A549 (cell line): ENCODE measurements at regions not wholly inside any gene's neighbourhood (a gene's known extent, or its start where the extent isn't known, plus 50 kb on each side); places are given as distances from the start of the nearest gene placed in this dataset.

Source experiments
- ATAC-seq, 2 experiments: fragments of 200-7000 bp in 1 of 2; fragments of >200 bp in 1 of 2; cut with Nextera tagmentation in 1 of 2; cut with Tn5 transposase in 1 of 2; 3 replicates each; pipeline versions ENCODE4 v1.8.0 to v1.9.1; 2018 to 2020; ENCODE audit warnings: mild to moderate bottlenecking in 1 of 2, moderate library complexity in 1 of 2
- CTCF ChIA-PET: fragments of 300-600 bp; sonication (Branson Sonifier 250); formaldehyde crosslinking; extraction: SDS; loops from one replicate; lab custom pipeline; 2021; ENCODE audit warnings: antibody characterized with exemption, inconsistent platforms; lab: Yijun Ruan, JAX
- POLR2A ChIA-PET: fragments of 350-600 bp; formaldehyde crosslinking; extraction: SDS; loops from one replicate; lab custom pipeline; 2021; ENCODE audit warnings: antibody characterized with exemption, inconsistent platforms; lab: Yijun Ruan, JAX
- DNase-seq, 2 experiments: peaks; one replicate each; pipeline versions ENCODE4 v3.0.0 to v3.0.0-alpha.2; 2011 to 2016; ENCODE audit warnings: low read depth in 1 of 2, low spot score in 1 of 2
- FAIRE-seq: peaks from 2 replicates; lab custom pipeline; 2011; peaks lifted over from hg19 to GRCh38; lab: Jason Lieb, UNC
- H3K27ac ChIP-seq, 2 experiments: fragments of >200 bp; sonication (Bioruptor Twin); formaldehyde crosslinking; 3 replicates each; pipeline ENCODE4 v1.5.1; 2016 to 2017
- H3K4me1 ChIP-seq: fragments of >200 bp; sonication (Bioruptor Twin); formaldehyde crosslinking; 3 replicates; pipeline ENCODE4 v1.6.1; 2016
- H3K4me2 ChIP-seq: fragments of >200 bp; sonication (Bioruptor Twin); formaldehyde crosslinking; 3 replicates; pipeline ENCODE4 v1.6.1; 2016
- H3K4me3 ChIP-seq: fragments of >200 bp; sonication (Bioruptor Twin); formaldehyde crosslinking; 3 replicates; pipeline ENCODE4 v1.5.1; 2016
- H3K9me3 ChIP-seq: fragments of >200 bp; sonication (Bioruptor Twin); formaldehyde crosslinking; 3 replicates; pipeline ENCODE4 v1.6.1; 2016
- BHLHE40 ChIP-seq: IDR thresholded peaks from 2 replicates; pipeline ENCODE4 v1.6.1; 2012; ENCODE audit warnings: low read depth, low read length, inconsistent platforms
- CBX2 ChIP-seq: fragments of 200-600 bp; sonication (generic); IDR thresholded peaks from 2 replicates; pipeline ENCODE4 v1.6.1; 2016; ENCODE audit warnings: low read depth, mild to moderate bottlenecking, borderline replicate concordance
- CEBPB ChIP-seq, 2 experiments: fragments of >200 bp in 1 of 2; sonication (Bioruptor Twin) in 1 of 2; formaldehyde crosslinking in 1 of 2; IDR thresholded peaks; 2 replicates each; pipeline ENCODE4 v1.6.1; 2012 to 2016
- CHD2 ChIP-seq: fragments of 150-350 bp; IDR thresholded peaks from 2 replicates; pipeline ENCODE4 v1.6.1; 2014; ENCODE audit warnings: low read length; ENCODE audit not compliant: partially characterized antibody
- EHF ChIP-seq: fragments of 250-450 bp; sonication (Bioruptor Pico); IDR thresholded peaks from 2 replicates; pipeline ENCODE4 v1.5.0; 2020; ENCODE audit warnings: mild to moderate bottlenecking
- EP300 ChIP-seq, 2 experiments: fragments of >200 bp; sonication (Bioruptor Twin); formaldehyde crosslinking; IDR thresholded peaks; 2 replicates in 1 of 2; 3 replicates in 1 of 2; pipeline ENCODE4 v1.6.1; 2016 to 2017
- ESRRA ChIP-seq: fragments of 150-350 bp; IDR thresholded peaks from 2 replicates; pipeline ENCODE4 v1.6.1; 2014; ENCODE audit warnings: mild to moderate bottlenecking, low read length, borderline replicate concordance
- FOSL2 ChIP-seq, 2 experiments: fragments of 450-650 bp in 1 of 2; fragments of >200 bp in 1 of 2; sonication (Bioruptor Twin) in 1 of 2; formaldehyde crosslinking; IDR thresholded peaks; 2 replicates each; pipeline versions ENCODE4 v1.5.0 to v1.6.1; 2016 to 2020; ENCODE audit warnings: mild to moderate bottlenecking in 1 of 2, moderate library complexity in 1 of 2
- GATA3 ChIP-seq: IDR thresholded peaks from 2 replicates; pipeline ENCODE4 v1.6.1; 2012; ENCODE audit warnings: borderline replicate concordance
- HDAC2 ChIP-seq: fragments of 200-600 bp; sonication (generic); IDR thresholded peaks from 2 replicates; pipeline ENCODE4 v1.6.1; 2016
- HEYL ChIP-seq: fragments of 250-450 bp; sonication (Bioruptor Pico); IDR thresholded peaks from 2 replicates; pipeline ENCODE4 v1.8.0; 2021; ENCODE audit warnings: mild to moderate bottlenecking, moderate library complexity
- HOXA7 ChIP-seq: fragments of 250-450 bp; sonication (Bioruptor Pico); IDR thresholded peaks from 2 replicates; pipeline ENCODE4 v1.5.0; 2020; ENCODE audit warnings: mild to moderate bottlenecking, moderate library complexity
- HOXB5 ChIP-seq: fragments of 250-450 bp; sonication (Bioruptor Pico); IDR thresholded peaks from 2 replicates; pipeline ENCODE4 v1.5.0; 2020; ENCODE audit warnings: mild to moderate bottlenecking, moderate library complexity
- KDM1A ChIP-seq: fragments of 200-600 bp; sonication (generic); IDR thresholded peaks from 2 replicates; pipeline ENCODE4 v1.6.1; 2016; ENCODE audit warnings: low read depth, mild to moderate bottlenecking
- KDM5A ChIP-seq: fragments of 200-600 bp; sonication (generic); IDR thresholded peaks from 2 replicates; pipeline ENCODE4 v1.6.1; 2016; ENCODE audit warnings: antibody characterized with exemption, mild to moderate bottlenecking
- PHF8 ChIP-seq: fragments of 200-600 bp; sonication (generic); IDR thresholded peaks from 2 replicates; pipeline ENCODE4 v1.6.1; 2016; ENCODE audit warnings: low read depth, mild to moderate bottlenecking, antibody characterized with exemption, moderate library complexity, borderline replicate concordance
- RCOR1 ChIP-seq: fragments of 150-350 bp; IDR thresholded peaks from 2 replicates; pipeline ENCODE4 v1.6.1; 2014; ENCODE audit warnings: antibody characterized with exemption, low read length, low read depth
- RNF2 ChIP-seq: fragments of 200-600 bp; sonication (generic); IDR thresholded peaks from 2 replicates; pipeline ENCODE4 v1.6.1; 2016; ENCODE audit warnings: low read depth, mild to moderate bottlenecking, antibody characterized with exemption, moderate library complexity, borderline replicate concordance
- SMC3 ChIP-seq: fragments of >200 bp; sonication (Bioruptor Twin); formaldehyde crosslinking; IDR thresholded peaks from 3 replicates; pipeline ENCODE4 v1.6.1; 2018; ENCODE audit warnings: inconsistent platforms
- SREBF2 ChIP-seq: fragments of 450-650 bp; IDR thresholded peaks from 2 replicates; pipeline ENCODE4 v1.6.1; 2014; ENCODE audit warnings: mild to moderate bottlenecking, moderate library complexity
- TP53 ChIP-seq: fragments of 250-450 bp; sonication (Bioruptor Pico); IDR thresholded peaks from 2 replicates; pipeline ENCODE4 v1.5.0; 2021; ENCODE audit warnings: mild to moderate bottlenecking, moderate library complexity
- WGBS: methylation state at CpG from one replicate; pipeline ENCODE4 v1.1.6; 2017; ENCODE audit errors: missing lambda C conversion rate; 5-methylcytosine and 5-hydroxymethylcytosine counted together
- TF ChIP-seq, protein P1 (sequence below): fragments of 200-600 bp; sonication (generic); IDR thresholded peaks from 2 replicates; pipeline ENCODE4 v1.6.1; 2016; ENCODE audit warnings: antibody characterized with exemption, mild to moderate bottlenecking, moderate library complexity
- TF ChIP-seq, protein P2 (sequence below): fragments of >200 bp; sonication (Bioruptor Twin); formaldehyde crosslinking; IDR thresholded peaks from 2 replicates; pipeline ENCODE4 v1.6.1; 2016
- TF ChIP-seq, protein P3 (sequence below): fragments of >200 bp; sonication (Bioruptor Twin); formaldehyde crosslinking; IDR thresholded peaks from 3 replicates; pipeline ENCODE4 v1.6.1; 2016
- TF ChIP-seq, protein P4 (sequence below): IDR thresholded peaks from 2 replicates; pipeline ENCODE4 v1.6.1; 2012; ENCODE audit warnings: low read depth, borderline replicate concordance
- TF ChIP-seq, protein P5 (sequence below): fragments of 250-450 bp; sonication (Bioruptor Pico); IDR thresholded peaks from 2 replicates; pipeline ENCODE4 v1.5.0; 2021; ENCODE audit warnings: mild to moderate bottlenecking, moderate library complexity, borderline replicate concordance
- TF ChIP-seq, protein P6 (sequence below): fragments of 450-650 bp; IDR thresholded peaks from 2 replicates; pipeline ENCODE4 v1.6.1; 2014; ENCODE audit warnings: antibody characterized with exemption

DNA sequence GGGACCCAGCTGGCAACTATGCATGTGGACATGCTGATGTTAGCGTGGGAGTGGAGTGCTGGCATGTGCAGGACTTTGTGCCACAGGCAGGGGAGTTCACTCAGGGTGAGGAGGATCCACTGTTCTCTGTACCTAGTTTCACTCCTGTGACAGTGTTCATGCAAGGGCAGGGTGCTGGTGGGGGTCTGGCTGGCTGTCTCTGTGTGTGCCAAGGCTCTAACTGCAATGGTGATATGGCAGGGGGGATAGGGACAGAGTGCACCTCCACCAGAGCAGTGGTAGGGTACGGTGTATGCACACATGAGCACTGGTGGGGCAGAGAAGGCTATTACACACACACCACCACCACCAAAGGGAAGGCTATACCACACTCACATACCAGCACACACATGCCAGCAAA, 210.2 kb upstream of the DEFB112 start:
- Histone ChIP-seq H3K4me1 (no peaks in the 10 kb centered on the region), H3K4me2 (no peak overlapping the region), H3K27ac (no peak overlapping the region), H3K9me3 (no peaks in the 10 kb centered on the region), H3K4me3 (no peak overlapping the region)
- POLR2A ChIA-PET: no interaction called here
- TF ChIP-seq, protein P1, sequence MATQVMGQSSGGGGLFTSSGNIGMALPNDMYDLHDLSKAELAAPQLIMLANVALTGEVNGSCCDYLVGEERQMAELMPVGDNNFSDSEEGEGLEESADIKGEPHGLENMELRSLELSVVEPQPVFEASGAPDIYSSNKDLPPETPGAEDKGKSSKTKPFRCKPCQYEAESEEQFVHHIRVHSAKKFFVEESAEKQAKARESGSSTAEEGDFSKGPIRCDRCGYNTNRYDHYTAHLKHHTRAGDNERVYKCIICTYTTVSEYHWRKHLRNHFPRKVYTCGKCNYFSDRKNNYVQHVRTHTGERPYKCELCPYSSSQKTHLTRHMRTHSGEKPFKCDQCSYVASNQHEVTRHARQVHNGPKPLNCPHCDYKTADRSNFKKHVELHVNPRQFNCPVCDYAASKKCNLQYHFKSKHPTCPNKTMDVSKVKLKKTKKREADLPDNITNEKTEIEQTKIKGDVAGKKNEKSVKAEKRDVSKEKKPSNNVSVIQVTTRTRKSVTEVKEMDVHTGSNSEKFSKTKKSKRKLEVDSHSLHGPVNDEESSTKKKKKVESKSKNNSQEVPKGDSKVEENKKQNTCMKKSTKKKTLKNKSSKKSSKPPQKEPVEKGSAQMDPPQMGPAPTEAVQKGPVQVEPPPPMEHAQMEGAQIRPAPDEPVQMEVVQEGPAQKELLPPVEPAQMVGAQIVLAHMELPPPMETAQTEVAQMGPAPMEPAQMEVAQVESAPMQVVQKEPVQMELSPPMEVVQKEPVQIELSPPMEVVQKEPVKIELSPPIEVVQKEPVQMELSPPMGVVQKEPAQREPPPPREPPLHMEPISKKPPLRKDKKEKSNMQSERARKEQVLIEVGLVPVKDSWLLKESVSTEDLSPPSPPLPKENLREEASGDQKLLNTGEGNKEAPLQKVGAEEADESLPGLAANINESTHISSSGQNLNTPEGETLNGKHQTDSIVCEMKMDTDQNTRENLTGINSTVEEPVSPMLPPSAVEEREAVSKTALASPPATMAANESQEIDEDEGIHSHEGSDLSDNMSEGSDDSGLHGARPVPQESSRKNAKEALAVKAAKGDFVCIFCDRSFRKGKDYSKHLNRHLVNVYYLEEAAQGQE: no peak
- no peak for TF ChIP-seq HOXB5 (CRISPR knock-in tag)
- no peak for TF ChIP-seq SMC3
- no peak for TF ChIP-seq CBX2
- no peak for TF ChIP-seq RCOR1
- TF ChIP-seq GATA3: no peak
- CTCF ChIA-PET: no interaction called here
- 0% methylated on average over 1 of the region's 2 CpGs for WGBS
- ATAC-seq (no peak), FAIRE-seq (no peak), DNase-seq (no peak)

DNA sequence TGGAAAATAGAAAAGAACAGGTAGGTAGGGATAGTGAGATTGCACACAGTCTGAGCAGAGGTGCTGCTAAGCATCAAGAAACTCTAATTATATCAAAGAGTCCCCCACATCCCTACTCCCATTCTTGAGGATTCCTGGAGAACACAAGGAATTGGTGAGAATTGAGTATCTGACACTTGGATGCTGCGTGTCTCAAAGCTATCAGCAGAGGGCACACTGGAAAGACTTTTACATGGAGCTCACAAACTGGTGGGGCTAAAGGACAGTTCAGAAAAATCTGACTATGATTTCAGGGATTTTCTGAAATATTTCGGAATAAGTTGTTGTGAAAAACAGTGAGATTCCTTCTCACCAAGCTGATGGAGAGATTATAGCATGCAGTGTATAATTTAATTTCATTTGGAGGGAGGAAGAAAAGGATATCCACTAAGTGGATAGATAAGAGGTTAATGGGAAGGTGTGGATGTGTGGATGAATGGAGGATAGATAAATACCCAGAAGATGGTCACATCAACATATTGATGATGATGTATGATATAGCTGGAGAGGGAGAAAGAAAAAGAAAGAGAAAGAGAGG, 215.4 kb upstream of the DEFB112 start:
- Histone ChIP-seq H3K4me2 (no peak overlapping the region), H3K9me3 (no peaks in the 10 kb centered on the region), H3K27ac (no peak overlapping the region), H3K4me3 (no peak overlapping the region), H3K4me1 (no peaks in the 10 kb centered on the region)
- ChIA-PET POLR2A (no interaction called here), CTCF (no interaction called here)
- no peak for DNase-seq
- WGBS: 0% methylated on average over 2 of the region's 2 CpGs
- no peak for FAIRE-seq
- ATAC-seq: no peak
- TF ChIP-seq KDM1A (no peak), GATA3 (no peak), EHF (CRISPR knock-in tag) (no peak), HOXA7 (no peak), CEBPB (IDR thresholded peaks at IDR 0.05) (no peak), HEYL (no peak), EP300 (IDR thresholded peaks at IDR 0.05) (no peak), CHD2 (no peak), KDM5A (no peak), ESRRA (no peak)
- TF ChIP-seq, protein P2, sequence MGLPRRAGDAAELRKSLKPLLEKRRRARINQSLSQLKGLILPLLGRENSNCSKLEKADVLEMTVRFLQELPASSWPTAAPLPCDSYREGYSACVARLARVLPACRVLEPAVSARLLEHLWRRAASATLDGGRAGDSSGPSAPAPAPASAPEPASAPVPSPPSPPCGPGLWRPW: no peak
- TF ChIP-seq, protein P3, sequence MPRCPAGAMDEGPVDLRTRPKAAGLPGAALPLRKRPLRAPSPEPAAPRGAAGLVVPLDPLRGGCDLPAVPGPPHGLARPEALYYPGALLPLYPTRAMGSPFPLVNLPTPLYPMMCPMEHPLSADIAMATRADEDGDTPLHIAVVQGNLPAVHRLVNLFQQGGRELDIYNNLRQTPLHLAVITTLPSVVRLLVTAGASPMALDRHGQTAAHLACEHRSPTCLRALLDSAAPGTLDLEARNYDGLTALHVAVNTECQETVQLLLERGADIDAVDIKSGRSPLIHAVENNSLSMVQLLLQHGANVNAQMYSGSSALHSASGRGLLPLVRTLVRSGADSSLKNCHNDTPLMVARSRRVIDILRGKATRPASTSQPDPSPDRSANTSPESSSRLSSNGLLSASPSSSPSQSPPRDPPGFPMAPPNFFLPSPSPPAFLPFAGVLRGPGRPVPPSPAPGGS: no peak
- TF ChIP-seq, protein P4, sequence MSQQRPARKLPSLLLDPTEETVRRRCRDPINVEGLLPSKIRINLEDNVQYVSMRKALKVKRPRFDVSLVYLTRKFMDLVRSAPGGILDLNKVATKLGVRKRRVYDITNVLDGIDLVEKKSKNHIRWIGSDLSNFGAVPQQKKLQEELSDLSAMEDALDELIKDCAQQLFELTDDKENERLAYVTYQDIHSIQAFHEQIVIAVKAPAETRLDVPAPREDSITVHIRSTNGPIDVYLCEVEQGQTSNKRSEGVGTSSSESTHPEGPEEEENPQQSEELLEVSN: no peak

DNA sequence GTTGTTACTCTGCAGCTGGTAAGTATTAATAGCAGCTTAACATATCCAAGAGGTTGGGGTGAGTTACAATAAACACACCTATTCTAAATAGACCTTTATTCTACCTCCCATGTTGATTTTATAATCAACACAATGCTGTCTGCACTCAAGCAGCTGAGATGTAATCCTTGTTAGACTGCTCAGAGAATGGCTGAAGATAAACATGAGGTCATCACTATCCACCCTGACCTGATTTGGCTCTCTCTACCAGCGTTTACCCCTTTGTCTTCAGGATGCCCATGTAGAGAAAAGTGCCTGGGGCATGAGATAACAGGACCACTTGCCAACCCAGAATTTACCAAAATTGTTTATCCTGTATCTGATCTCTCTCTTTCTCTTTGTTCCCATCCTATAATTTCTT, 220.7 kb upstream of the DEFB112 start:
- no peak for ATAC-seq
- H3K4me2 ChIP-seq: no peak overlapping the region
- ChIA-PET POLR2A (no interaction called here), CTCF (no interaction called here)
- DNase-seq: no peak
- no peak overlapping the region for H3K27ac ChIP-seq
- no peak for FAIRE-seq
- H3K9me3 ChIP-seq: no peaks in the 10 kb centered on the region
- H3K4me3 ChIP-seq: no peak overlapping the region
- no peaks in the 10 kb centered on the region for H3K4me1 ChIP-seq
- WGBS: 6% methylated on average over 1 of the region's 1 CpG
- TF ChIP-seq, protein P5, sequence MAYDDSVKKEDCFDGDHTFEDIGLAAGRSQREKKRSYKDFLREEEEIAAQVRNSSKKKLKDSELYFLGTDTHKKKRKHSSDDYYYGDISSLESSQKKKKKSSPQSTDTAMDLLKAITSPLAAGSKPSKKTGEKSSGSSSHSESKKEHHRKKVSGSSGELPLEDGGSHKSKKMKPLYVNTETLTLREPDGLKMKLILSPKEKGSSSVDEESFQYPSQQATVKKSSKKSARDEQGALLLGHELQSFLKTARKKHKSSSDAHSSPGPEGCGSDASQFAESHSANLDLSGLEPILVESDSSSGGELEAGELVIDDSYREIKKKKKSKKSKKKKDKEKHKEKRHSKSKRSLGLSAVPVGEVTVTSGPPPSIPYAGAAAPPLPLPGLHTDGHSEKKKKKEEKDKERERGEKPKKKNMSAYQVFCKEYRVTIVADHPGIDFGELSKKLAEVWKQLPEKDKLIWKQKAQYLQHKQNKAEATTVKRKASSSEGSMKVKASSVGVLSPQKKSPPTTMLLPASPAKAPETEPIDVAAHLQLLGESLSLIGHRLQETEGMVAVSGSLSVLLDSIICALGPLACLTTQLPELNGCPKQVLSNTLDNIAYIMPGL (CRISPR knock-in tag): no peak
- no peak for TF ChIP-seq RNF2
- TF ChIP-seq HEYL: no peak
- TF ChIP-seq, protein P6, sequence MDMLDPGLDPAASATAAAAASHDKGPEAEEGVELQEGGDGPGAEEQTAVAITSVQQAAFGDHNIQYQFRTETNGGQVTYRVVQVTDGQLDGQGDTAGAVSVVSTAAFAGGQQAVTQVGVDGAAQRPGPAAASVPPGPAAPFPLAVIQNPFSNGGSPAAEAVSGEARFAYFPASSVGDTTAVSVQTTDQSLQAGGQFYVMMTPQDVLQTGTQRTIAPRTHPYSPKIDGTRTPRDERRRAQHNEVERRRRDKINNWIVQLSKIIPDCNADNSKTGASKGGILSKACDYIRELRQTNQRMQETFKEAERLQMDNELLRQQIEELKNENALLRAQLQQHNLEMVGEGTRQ: no peak
- TF ChIP-seq HDAC2: no peak
- TF ChIP-seq EP300 (IDR thresholded peaks at IDR 0.05): no peak
- no peak for TF ChIP-seq PHF8
- no peak for TF ChIP-seq TP53 (CRISPR knock-in tag)
- TF ChIP-seq BHLHE40: no peak
- no peak for TF ChIP-seq FOSL2 (IDR thresholded peaks at IDR 0.05)
- no peak for TF ChIP-seq FOSL2 (CRISPR knock-in tag; IDR thresholded peaks at IDR 0.05)
- no peak for TF ChIP-seq SMC3
- no peak for TF ChIP-seq SREBF2
- no peak for TF ChIP-seq KDM1A
